DMS153 treated with DMSO at 0.1 percent for 48 hours (cell line): ENCODE measurements at regions not wholly inside any gene's neighbourhood (a gene's known extent, or its start where the extent isn't known, plus 50 kb on each side); places are given as distances from the start of the nearest gene placed in this dataset.

ENCODE experiments used
- DNase-seq: peaks from one replicate; lab custom pipeline; 2025; ENCODE audit not compliant: unreplicated experiment; lab: John Stamatoyannopoulos, UW

GRCh38 chr6:134469702-134470456, 152.0 kb upstream of the SGK1 start:
- no peak for DNase-seq

DNA sequence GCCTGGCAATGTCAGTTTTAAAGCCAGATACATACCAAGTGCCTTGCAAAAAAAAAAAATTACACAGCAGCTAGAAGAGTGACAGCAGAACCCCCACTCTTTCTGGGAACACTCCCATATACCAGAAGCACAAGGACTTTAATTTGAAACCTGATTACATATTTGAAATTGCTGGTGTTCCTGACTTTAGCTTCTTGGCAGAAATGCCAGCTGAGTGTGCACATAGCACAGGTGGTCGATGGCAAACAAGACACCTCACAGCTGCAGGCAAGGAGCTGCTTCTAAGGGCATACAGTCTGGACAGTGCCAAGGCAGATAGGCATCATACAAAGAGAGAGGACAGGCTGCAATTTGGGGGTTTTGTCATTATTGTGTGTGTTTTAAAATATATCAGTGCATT, 150.7 kb upstream of the SGK1 start:
- DNase-seq: no peak

DNA sequence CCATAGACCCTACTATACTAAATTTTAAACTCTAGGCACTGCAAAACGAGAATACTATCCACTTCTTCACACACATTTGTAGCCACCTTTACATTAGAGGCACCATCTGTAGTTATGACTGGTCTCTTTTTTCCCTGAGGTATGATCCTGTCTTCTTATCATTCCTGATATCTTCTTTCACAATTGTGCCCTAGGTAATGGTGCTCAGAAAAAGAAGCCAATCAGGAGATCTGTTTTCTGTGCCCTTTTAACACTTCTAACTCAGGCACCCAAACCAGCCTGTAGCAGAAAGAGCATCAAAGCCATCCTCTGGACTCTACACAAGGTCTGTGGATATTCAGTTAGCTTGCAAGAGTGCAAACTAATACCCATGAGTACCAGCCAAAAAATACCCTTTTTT, 149.7 kb upstream of the SGK1 start:
- no peak for DNase-seq

DNA sequence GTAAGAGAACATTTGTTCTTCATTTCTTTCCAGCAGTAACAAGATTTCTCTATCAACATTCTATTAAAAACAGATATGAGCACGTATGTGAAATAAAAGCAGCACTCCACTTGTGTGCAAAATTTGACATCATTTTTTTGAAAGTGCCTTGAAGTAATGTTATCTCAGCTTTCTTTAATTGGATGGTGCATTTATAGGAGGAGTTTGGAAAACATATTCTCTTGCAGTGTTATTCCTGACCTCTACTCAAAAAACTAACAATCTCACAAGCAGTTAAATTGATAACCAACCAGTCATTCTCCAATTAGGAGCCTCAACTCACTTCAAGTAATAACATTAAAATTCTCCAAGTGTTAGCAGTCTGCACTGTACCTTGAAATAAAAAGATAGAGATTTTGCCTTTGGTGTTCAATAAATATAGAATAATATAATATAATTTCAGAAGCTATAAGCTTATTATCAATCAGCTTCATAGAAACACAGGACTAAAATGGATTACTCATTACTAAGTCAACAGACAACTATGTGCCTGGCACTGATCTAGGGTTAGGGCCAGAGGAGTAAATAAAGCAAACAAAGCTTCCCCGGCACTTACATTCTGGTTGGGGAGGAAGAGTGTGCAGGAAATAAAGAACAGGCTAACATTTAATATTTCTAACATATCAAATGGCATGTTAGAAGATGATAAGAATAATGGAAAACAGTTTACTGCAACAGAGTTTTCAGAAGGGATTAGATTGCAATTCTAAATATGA, 149.0 kb upstream of the SGK1 start:
- peak; percentile 49 for DNase-seq

DNA sequence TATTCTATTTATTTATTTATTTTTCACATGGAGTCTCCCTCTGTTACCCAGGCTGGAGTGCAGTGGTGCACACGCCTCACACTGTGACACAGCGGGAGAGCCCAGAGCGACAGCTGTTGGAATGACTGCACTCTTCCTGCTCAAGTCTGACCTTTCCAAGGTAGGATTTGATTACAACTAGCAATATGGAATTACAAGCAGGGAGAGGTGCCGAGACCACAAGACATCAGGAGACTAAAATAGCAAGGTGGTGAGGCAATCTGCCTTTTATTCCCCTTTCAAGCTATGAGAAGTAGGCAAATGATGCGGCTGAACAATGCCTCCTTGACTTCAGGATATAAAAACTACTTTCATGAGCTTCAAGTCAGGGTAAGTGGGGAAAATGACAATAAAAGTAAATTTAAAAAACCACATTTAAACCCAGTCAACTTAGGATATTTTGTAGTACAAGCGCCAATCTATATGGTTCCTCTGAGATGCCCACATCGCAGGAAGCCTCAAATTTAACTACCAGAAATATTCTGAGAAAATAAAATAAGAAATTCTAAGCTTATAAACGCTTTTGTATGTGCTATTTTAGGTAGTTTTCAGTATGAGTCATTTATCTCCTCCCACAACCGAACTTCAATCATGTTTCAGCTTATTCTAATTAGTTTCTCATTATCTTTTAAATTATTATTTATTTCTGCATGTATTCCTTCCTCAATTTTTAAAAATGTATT, 146.9 kb upstream of the SGK1 start:
- no peak for DNase-seq

DNA sequence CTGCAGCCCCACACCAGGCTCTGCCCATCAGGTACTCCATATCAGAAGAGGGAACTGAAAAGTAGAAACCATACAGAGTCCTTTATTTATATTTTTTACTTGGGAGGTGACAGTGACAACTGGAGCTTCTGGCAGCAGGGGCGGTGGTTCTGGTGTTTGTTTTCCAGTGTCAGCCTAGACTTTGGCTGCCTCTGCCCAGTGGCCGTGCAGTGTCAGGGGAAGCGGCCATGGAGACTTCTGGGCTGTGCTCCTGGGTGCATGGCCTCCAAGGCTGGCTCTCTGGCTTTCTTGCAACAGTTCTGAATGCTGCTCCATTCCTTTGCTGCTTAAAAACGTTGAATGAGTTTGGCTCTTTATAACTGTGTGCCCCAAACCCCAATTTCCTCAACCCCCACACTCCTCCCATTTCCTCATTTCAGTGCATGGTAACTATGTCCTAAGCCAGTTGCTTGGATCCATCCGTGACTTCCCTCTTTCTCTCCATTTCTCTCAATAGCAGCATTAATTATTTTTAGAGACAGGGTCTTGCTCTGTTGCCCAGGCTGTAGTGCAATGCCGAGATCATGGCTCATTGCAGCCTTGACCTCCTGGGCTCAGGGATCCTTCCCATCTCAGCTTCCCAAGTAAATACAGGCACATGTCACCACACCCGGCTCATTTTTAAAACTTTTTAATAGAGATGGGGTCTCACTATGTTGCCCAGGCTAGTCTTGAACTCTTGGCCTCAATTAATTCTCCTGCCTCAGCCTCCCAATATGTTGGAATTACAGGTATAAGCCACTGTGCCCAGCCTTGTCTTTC, 141.1 kb upstream of the SGK1 start:
- DNase-seq: no peak

DNA sequence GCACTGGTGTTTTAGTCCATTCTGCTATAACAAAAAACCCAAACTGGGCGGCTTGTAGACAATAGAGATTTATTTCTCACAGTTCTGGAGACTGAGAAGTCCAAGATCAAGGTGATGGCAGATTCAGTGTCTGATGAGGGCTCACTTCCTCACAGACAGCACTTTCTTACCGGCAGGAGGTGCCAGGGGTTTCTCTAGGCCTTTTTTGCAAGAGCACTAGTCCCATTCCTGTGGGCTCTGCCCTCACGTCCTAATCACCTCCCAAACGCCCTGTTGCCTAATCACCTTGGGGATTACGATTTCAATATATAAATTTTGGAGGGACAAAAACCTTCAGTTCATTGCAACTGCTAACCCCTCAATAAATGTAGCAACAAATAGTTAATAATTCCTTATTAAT, 140.0 kb upstream of the SGK1 start:
- DNase-seq: no peak

DNA sequence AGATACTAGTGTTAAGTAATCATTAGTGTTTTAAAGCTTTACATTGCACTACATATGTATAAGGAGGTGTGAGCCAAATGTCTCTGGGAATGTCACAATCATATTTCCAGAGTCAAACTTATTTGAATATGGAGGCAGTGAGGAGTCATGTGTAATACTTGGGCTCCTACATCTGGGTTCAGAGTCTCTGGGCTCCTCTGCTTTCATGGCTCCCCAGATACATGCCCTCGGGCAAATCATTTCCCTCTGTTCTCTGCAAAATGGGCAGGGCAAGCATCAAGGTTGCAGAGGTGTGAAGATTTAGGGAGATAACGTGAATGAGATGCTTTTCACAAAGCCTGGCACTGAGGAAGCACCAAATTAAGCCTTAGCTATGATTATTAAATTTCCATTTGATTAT, 138.3 kb upstream of the SGK1 start:
- DNase-seq: no peak

DNA sequence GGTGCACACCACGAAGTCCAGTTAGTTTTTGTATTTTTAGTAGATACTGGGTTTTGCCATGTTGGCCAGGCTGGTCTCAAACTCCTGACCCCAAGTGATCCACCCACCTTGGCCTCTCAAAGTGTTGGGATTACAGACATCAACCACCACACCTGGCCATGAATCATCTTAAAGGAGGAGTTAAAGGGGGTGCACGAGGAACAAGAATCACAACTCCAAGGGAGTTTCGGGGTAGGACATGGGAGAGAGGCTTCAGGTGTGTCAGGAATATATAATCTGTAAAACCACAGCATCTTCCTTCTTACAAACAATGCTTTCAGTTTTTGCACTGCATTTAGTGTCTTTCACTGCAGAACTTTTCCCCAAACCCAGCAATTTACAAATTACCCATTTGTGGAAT, 137.4 kb upstream of the SGK1 start:
- DNase-seq: no peak

GRCh38 chr6:134454794-134455193, 136.9 kb upstream of the SGK1 start:
- no peak for DNase-seq

DNA sequence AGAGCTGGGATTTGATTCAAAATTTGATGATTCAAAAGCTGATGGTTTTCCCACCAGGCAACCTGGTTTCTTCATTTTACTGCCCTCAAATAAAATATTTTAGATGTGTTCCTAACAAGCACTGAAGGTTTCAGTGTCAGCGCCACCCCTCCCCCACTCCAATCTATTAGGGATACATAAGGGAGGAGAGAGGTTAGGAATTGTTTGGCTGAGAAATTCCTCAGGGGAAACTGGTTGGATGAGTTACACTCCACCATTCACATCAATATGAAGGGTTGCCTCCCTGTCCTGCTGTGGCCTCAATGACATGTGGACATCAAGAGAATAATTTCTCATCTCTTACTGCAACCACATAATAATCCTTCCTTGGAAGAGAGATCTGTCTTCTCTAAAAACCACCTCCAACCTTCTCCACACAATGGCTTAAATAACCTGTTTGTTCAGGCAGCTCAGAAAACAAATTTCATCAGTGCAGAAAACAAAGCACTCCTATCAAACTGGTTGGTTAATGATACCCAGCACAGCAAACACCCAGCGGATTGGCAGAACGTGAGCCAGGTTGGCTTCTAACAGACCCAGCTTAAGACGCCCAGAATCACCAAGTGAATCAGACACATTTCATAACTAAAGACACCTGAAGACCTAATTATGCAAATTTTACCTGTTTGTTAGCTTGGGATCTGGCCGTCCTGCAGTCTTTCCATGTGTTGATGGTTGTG, 136.0 kb upstream of the SGK1 start:
- DNase-seq: no peak

DNA sequence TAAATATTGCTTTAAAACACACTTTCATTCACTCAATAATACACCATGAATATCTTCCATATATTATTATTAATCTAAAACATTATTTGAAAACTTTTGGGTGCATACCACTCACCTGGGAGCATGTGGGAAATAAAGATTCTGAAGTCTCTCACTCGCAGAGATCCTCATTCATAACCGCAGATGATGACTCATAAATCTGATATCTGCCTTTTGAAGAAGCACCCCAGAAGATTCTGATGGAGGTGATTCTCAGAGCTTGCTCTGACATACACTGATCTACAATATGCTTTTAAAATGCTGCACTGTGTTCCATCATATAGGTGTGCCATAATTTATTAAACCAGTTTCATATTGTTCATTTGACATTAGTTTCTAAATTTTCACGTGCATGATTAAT, 135.0 kb upstream of the SGK1 start:
- no peak for DNase-seq

GRCh38 chr6:134451529-134451928, 133.6 kb upstream of the SGK1 start:
- DNase-seq: no peak

GRCh38 chr6:134449781-134450180, 131.9 kb upstream of the SGK1 start:
- DNase-seq: no peak

- DNase-seq: no peak
Observed at GRCh38 chr6:134449004-134449403, 131.1 kb upstream of the SGK1 start.

GRCh38 chr6:134447883-134448387, 130.0 kb upstream of the SGK1 start:
- no peak for DNase-seq

DNA sequence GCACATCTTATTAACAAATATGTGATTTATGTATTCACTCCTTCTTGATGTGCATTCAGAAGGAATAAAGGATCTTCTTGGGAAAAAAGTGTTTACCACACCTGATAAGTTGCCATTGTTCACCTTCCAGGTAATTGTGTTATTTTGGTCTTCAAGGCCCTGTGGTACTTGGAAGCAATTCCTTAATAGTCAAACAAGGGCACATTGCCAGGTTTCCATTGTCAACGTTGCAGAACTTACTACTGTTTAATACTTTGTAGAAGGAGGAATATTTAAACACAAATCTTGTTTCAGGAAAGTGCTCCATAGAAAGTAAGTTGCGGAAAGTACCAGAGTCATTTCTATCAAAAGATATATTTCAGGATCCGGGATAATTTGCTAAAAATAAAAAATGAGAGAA, 129.5 kb upstream of the SGK1 start:
- no peak for DNase-seq

GRCh38 chr6:134446896-134447295, 129.0 kb upstream of the SGK1 start:
- DNase-seq: no peak

DNA sequence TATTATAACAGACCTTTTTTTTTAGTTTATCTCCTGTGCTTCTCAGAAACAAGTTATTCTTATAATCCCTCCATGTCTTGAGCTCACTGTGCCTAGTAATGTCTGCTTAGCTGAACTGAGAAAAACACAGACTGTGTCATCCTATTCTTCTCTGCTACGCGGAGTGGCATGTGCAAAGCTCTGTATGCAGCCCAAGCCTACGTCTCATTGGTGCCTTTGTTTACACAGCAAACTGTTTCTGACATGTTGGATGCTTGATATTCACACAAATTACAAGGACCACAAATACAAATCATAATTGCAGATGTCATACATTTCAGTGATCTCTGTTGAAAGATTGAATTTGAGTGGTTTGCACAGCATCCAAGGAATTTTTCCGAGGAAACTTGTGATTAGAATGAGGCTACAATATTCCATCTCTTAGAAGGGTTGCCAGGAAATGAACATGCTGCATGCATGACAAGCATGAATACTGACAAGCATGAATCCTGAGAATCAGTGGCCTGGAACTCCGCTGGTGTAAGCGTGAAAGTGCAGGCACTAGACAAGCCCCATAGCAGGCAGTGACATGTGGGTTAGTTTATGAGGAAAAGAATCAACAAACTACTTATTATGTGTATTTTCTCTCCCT, 128.4 kb upstream of the SGK1 start:
- DNase-seq: peak; percentile 48

- no peak for DNase-seq
Observed at GRCh38 chr6:134443009-134443408, 125.1 kb upstream of the SGK1 start.
